ENCODE measurements at regions not wholly inside any gene's neighbourhood (a gene's known extent, or its start where the extent isn't known, plus 50 kb on each side); places are given as distances from the start of the nearest gene placed in this dataset.

- no peaks in the 10 kb centered on the region for H3K27me3 ChIP-seq (ENCODE audit: insufficient read depth, poor library complexity, severe bottlenecking)
- no peak for DNase-seq (ENCODE audit: low read depth in 1 of 2, low spot score in 1 of 2)
- no peak overlapping the region for H3K27ac ChIP-seq (replicated peaks)
- H3K4me3 ChIP-seq (replicated peaks; ENCODE audit: insufficient read depth, low read length) = no peak overlapping the region
- TF ChIP-seq, protein P1, sequence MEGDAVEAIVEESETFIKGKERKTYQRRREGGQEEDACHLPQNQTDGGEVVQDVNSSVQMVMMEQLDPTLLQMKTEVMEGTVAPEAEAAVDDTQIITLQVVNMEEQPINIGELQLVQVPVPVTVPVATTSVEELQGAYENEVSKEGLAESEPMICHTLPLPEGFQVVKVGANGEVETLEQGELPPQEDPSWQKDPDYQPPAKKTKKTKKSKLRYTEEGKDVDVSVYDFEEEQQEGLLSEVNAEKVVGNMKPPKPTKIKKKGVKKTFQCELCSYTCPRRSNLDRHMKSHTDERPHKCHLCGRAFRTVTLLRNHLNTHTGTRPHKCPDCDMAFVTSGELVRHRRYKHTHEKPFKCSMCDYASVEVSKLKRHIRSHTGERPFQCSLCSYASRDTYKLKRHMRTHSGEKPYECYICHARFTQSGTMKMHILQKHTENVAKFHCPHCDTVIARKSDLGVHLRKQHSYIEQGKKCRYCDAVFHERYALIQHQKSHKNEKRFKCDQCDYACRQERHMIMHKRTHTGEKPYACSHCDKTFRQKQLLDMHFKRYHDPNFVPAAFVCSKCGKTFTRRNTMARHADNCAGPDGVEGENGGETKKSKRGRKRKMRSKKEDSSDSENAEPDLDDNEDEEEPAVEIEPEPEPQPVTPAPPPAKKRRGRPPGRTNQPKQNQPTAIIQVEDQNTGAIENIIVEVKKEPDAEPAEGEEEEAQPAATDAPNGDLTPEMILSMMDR (IDR thresholded peaks at IDR 0.05; ENCODE audit: insufficient read depth, low read length) = no peak
- no peak for TF ChIP-seq POLR2AphosphoS5 (IDR thresholded peaks at IDR 0.05; ENCODE audit: low read depth)
- no peak for TF ChIP-seq SPI1 (IDR thresholded peaks at IDR 0.05; ENCODE audit: borderline replicate concordance, low read depth)
- TF ChIP-seq, protein P2, sequence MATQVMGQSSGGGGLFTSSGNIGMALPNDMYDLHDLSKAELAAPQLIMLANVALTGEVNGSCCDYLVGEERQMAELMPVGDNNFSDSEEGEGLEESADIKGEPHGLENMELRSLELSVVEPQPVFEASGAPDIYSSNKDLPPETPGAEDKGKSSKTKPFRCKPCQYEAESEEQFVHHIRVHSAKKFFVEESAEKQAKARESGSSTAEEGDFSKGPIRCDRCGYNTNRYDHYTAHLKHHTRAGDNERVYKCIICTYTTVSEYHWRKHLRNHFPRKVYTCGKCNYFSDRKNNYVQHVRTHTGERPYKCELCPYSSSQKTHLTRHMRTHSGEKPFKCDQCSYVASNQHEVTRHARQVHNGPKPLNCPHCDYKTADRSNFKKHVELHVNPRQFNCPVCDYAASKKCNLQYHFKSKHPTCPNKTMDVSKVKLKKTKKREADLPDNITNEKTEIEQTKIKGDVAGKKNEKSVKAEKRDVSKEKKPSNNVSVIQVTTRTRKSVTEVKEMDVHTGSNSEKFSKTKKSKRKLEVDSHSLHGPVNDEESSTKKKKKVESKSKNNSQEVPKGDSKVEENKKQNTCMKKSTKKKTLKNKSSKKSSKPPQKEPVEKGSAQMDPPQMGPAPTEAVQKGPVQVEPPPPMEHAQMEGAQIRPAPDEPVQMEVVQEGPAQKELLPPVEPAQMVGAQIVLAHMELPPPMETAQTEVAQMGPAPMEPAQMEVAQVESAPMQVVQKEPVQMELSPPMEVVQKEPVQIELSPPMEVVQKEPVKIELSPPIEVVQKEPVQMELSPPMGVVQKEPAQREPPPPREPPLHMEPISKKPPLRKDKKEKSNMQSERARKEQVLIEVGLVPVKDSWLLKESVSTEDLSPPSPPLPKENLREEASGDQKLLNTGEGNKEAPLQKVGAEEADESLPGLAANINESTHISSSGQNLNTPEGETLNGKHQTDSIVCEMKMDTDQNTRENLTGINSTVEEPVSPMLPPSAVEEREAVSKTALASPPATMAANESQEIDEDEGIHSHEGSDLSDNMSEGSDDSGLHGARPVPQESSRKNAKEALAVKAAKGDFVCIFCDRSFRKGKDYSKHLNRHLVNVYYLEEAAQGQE (IDR thresholded peaks at IDR 0.05; ENCODE audit: insufficient replicate concordance, low read depth) = no peak
- no peak for TF ChIP-seq GABPA (IDR thresholded peaks at IDR 0.05; ENCODE audit: low read depth)
Observed at GRCh38 chr2:153136216-153136615, 342.3 kb downstream of the RPRM start.

DNA sequence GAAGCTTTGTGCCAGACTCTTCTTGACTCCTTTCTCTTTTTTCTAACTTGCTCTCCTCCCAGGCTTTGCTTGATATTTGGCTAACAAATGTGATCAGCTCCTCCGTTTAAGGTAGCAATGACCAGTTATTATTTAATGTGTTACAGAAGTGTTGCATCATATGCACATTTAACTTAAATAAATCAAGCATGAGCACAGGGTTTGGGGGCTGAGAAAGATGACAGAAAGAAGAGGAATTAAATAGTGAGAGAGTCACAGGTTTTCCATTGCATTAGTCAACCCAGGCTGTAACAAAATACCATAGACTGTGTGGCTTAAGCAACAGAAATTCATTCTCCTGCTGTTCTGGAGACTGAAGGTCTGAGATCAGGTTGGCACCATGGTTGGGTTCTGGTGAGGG is 343.8 kb downstream of the RPRM start:
- no peak for DNase-seq (ENCODE audit: low read depth in 1 of 2, low spot score in 1 of 2)
- no peak overlapping the region for H3K27ac ChIP-seq (replicated peaks)
- TF ChIP-seq SPI1 (IDR thresholded peaks at IDR 0.05; ENCODE audit: borderline replicate concordance, low read depth) (no peak), POLR2AphosphoS5 (IDR thresholded peaks at IDR 0.05; ENCODE audit: low read depth) (no peak), GABPA (IDR thresholded peaks at IDR 0.05; ENCODE audit: low read depth) (no peak)
- TF ChIP-seq, protein P1 (IDR thresholded peaks at IDR 0.05; ENCODE audit: insufficient read depth, low read length) = no peak
- TF ChIP-seq, protein P2 (IDR thresholded peaks at IDR 0.05; ENCODE audit: insufficient replicate concordance, low read depth) = no peak
- H3K27me3 ChIP-seq (ENCODE audit: insufficient read depth, poor library complexity, severe bottlenecking) = no peaks in the 10 kb centered on the region
- H3K4me3 ChIP-seq (replicated peaks; ENCODE audit: insufficient read depth, low read length) = no peak overlapping the region

DNA sequence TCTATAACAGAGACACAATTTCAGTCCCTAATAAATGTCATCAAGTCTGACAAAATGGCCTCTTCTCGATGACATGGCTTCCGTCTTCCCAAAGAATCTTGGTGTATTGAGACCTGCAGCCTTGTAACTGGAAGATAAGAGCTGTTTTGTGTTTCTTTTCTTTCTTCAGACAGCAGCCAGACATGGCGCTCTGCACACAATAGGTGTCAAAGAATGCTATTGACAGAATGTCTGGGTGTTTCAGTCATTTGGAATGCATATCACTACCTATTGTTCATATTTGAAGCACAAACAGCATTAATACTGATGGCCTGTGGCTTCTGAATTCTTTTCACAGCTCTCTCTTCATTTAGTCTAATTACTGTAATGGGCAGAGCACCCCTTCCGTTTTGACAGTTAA is 344.8 kb downstream of the RPRM start:
- TF ChIP-seq SPI1 (IDR thresholded peaks at IDR 0.05; ENCODE audit: borderline replicate concordance, low read depth) (no peak), POLR2AphosphoS5 (IDR thresholded peaks at IDR 0.05; ENCODE audit: low read depth) (no peak)
- TF ChIP-seq, protein P2 (IDR thresholded peaks at IDR 0.05; ENCODE audit: insufficient replicate concordance, low read depth) = no peak
- H3K27me3 ChIP-seq (ENCODE audit: insufficient read depth, poor library complexity, severe bottlenecking) = no peaks in the 10 kb centered on the region
- no peak overlapping the region for H3K27ac ChIP-seq (replicated peaks)
- no peak overlapping the region for H3K4me3 ChIP-seq (replicated peaks; ENCODE audit: insufficient read depth, low read length)
- DNase-seq (ENCODE audit: low read depth in 1 of 2, low spot score in 1 of 2) = no peak

Measured in HL-60 (cell line).